ENCODE measurements at regions not wholly inside any gene's neighbourhood (a gene's known extent, or its start where the extent isn't known, plus 50 kb on each side); places are given as distances from the start of the nearest gene placed in this dataset.

DNA sequence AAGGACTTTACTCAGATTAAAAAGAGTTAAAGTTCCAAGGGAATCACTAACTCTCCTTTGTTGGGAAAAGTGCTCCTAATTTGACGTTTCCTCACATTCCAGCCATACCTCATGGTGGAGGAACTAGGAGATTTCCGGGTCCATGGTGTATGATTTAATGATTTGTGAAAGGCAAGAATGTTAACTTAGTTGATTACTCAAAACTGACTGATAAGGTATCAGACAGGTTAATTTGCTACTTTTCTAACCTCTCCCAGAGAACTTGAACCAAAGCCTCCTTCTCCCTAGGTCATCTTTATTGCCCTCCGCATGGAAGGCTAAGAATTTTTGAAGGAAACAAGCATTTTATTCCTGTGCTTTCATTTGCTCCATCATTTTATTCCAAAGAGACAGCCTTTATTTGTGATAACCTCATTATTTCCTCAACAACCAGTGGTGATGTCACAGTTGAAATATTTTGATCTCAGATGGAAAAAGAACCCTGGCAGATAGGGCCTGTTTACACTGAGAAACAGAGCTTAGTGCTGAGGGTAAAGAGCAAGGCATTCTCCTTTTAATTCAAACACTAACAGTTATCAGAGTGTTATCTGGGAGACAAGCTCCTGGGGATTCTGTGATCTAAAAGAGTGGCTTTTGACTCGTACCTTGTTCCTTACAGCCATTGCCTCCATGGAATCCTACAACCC lies 57.4 kb upstream of the BMP2 start:
- Mint-ChIP-seq H3K4me1 (ENCODE audit: low read depth, unreplicated experiment) (peaks cover 40% of the 10 kb centered on the region), H3K4me3 (ENCODE audit: unreplicated experiment) (no peak overlapping the region), H3K36me3 (ENCODE audit: low read depth, unreplicated experiment) (no peaks in the 10 kb centered on the region), H3K9me3 (ENCODE audit: unreplicated experiment) (no peaks in the 10 kb centered on the region), H3K27ac (ENCODE audit: unreplicated experiment) (peak overlapping the region; percentile 73), H3K27me3 (ENCODE audit: low read depth, unreplicated experiment) (no peaks in the 10 kb centered on the region)
- H3K4me2 ChIP-seq (ENCODE audit: low read length), result peak overlapping the region; percentile 2
- DNase-seq (ENCODE audit: low read depth) (no peak), FAIRE-seq (no peak)
- no peak overlapping the region for H3K9ac ChIP-seq (ENCODE audit: low read length)
- TF ChIP-seq EZH2 (IDR thresholded peaks at IDR 0.05; ENCODE audit: insufficient read depth, low read length), result no peak
- TF ChIP-seq, protein P1, sequence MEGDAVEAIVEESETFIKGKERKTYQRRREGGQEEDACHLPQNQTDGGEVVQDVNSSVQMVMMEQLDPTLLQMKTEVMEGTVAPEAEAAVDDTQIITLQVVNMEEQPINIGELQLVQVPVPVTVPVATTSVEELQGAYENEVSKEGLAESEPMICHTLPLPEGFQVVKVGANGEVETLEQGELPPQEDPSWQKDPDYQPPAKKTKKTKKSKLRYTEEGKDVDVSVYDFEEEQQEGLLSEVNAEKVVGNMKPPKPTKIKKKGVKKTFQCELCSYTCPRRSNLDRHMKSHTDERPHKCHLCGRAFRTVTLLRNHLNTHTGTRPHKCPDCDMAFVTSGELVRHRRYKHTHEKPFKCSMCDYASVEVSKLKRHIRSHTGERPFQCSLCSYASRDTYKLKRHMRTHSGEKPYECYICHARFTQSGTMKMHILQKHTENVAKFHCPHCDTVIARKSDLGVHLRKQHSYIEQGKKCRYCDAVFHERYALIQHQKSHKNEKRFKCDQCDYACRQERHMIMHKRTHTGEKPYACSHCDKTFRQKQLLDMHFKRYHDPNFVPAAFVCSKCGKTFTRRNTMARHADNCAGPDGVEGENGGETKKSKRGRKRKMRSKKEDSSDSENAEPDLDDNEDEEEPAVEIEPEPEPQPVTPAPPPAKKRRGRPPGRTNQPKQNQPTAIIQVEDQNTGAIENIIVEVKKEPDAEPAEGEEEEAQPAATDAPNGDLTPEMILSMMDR (IDR thresholded peaks at IDR 0.05; ENCODE audit: insufficient read depth, low read depth, low read length), result no peak
- peak overlapping the region; percentile 12 for H3K27ac ChIP-seq (ENCODE audit: low read depth, low read length)
- H3K27me3 ChIP-seq (ENCODE audit: insufficient read depth, low read length), result no peaks in the 10 kb centered on the region
- H3K9me3 ChIP-seq (ENCODE audit: insufficient read depth, low read depth, low read length), result no peaks in the 10 kb centered on the region
- H3K79me2 ChIP-seq (ENCODE audit: insufficient read depth, low read length), result no peaks in the 10 kb centered on the region
- no peaks in the 10 kb centered on the region for H3K36me3 ChIP-seq (ENCODE audit: insufficient read depth, low read length)
- H2AFZ ChIP-seq (ENCODE audit: low read depth, low read length), result no peak overlapping the region
- peaks cover 36% of the 10 kb centered on the region for H3K4me1 ChIP-seq (ENCODE audit: insufficient read depth, low read length)
- H4K20me1 ChIP-seq (ENCODE audit: insufficient read depth, low read length), result no peaks in the 10 kb centered on the region
- no peak overlapping the region for H3K4me3 ChIP-seq (ENCODE audit: insufficient read depth, low read depth, low read length)

DNA sequence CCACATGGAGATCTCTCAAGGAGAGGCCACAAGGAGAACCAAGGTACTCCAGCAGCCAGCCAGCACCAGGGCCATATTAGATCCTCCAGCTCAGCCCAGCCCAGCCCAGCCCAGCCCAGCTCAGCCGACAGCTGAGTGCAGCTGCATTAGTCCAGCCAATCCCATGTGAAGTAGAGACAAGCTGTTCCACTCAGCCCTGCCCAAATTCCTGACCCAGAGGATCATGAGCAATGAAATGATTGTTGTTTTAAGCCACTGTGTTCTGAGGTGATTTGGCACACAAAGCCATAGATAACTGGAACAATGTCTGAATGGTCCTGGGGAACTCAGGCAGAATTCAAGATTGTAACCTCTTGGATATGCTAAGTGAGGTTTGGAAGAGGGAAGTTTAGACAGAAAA lies 59.5 kb upstream of the BMP2 start:
- Histone ChIP-seq H3K4me2 (ENCODE audit: low read length) (peak overlapping the region; percentile 56), H3K9me3 (ENCODE audit: insufficient read depth, low read depth, low read length) (no peaks in the 10 kb centered on the region), H3K27ac (ENCODE audit: low read depth, low read length) (peak overlapping the region; percentile 45), H3K27me3 (ENCODE audit: insufficient read depth, low read length) (no peaks in the 10 kb centered on the region), H3K4me3 (ENCODE audit: insufficient read depth, low read depth, low read length) (no peak overlapping the region), H3K9ac (ENCODE audit: low read length) (peak overlapping the region; percentile 5), H4K20me1 (ENCODE audit: insufficient read depth, low read length) (no peaks in the 10 kb centered on the region), H3K79me2 (ENCODE audit: insufficient read depth, low read length) (no peaks in the 10 kb centered on the region), H2AFZ (ENCODE audit: low read depth, low read length) (no peak overlapping the region), H3K36me3 (ENCODE audit: insufficient read depth, low read length) (no peaks in the 10 kb centered on the region), H3K4me1 (ENCODE audit: insufficient read depth, low read length) (peaks cover 52% of the 10 kb centered on the region)
- Mint-ChIP-seq H3K27me3 (ENCODE audit: low read depth, unreplicated experiment) (no peaks in the 10 kb centered on the region), H3K27ac (ENCODE audit: unreplicated experiment) (peak overlapping the region; percentile 70), H3K9me3 (ENCODE audit: unreplicated experiment) (no peaks in the 10 kb centered on the region), H3K4me1 (ENCODE audit: low read depth, unreplicated experiment) (peaks cover 54% of the 10 kb centered on the region), H3K4me3 (ENCODE audit: unreplicated experiment) (no peak overlapping the region), H3K36me3 (ENCODE audit: low read depth, unreplicated experiment) (no peaks in the 10 kb centered on the region)
- FAIRE-seq (no peak), DNase-seq (ENCODE audit: low read depth) (peak; percentile 87)
- TF ChIP-seq, protein P1 (IDR thresholded peaks at IDR 0.05; ENCODE audit: insufficient read depth, low read depth, low read length), result no peak
- no peak for TF ChIP-seq EZH2 (IDR thresholded peaks at IDR 0.05; ENCODE audit: insufficient read depth, low read length)

DNA sequence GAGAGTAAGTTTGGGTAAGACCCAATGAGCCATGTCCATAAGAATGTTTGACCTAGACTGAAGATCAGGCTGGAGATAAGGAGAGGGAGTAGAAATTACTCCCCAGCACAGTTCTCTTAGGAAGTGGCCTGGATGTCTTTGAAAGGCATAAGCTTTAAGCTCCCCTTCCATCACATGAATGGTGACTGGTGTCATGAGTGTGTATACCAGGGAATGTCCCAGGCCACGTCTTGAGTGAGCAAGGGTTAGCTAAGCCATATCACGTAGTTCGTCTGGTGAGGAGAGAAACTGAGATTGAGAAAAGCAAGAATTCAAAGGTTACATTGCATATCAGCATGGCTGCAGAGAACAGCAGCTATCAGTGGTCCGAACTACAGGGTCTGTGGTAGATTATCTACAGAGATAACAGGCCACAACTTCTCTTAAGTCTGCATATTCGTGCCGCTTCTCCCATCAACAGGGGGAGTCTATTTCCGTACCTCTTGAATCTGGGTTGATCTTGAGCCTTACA lies 60.1 kb upstream of the BMP2 start:
- FAIRE-seq, result no peak
- TF ChIP-seq, protein P1 (IDR thresholded peaks at IDR 0.05; ENCODE audit: insufficient read depth, low read depth, low read length), result no peak
- no peak for TF ChIP-seq EZH2 (IDR thresholded peaks at IDR 0.05; ENCODE audit: insufficient read depth, low read length)
- no peaks in the 10 kb centered on the region for H3K36me3 ChIP-seq (ENCODE audit: insufficient read depth, low read length)
- peak overlapping the region; percentile 56 for H3K4me2 ChIP-seq (ENCODE audit: low read length)
- Mint-ChIP-seq H3K9me3 (ENCODE audit: unreplicated experiment) (no peaks in the 10 kb centered on the region), H3K36me3 (ENCODE audit: low read depth, unreplicated experiment) (no peaks in the 10 kb centered on the region), H3K4me3 (ENCODE audit: unreplicated experiment) (no peak overlapping the region), H3K4me1 (ENCODE audit: low read depth, unreplicated experiment) (peaks cover 54% of the 10 kb centered on the region), H3K27me3 (ENCODE audit: low read depth, unreplicated experiment) (no peaks in the 10 kb centered on the region), H3K27ac (ENCODE audit: unreplicated experiment) (no peak overlapping the region)
- H3K4me3 ChIP-seq (ENCODE audit: insufficient read depth, low read depth, low read length), result no peak overlapping the region
- H3K27ac ChIP-seq (ENCODE audit: low read depth, low read length), result peak overlapping the region; percentile 45
- H4K20me1 ChIP-seq (ENCODE audit: insufficient read depth, low read length), result no peaks in the 10 kb centered on the region
- H2AFZ ChIP-seq (ENCODE audit: low read depth, low read length), result no peak overlapping the region
- H3K9me3 ChIP-seq (ENCODE audit: insufficient read depth, low read depth, low read length), result no peaks in the 10 kb centered on the region
- H3K9ac ChIP-seq (ENCODE audit: low read length), result peak overlapping the region; percentile 5
- DNase-seq (ENCODE audit: low read depth), result peak; percentile 32
- no peaks in the 10 kb centered on the region for H3K79me2 ChIP-seq (ENCODE audit: insufficient read depth, low read length)
- no peaks in the 10 kb centered on the region for H3K27me3 ChIP-seq (ENCODE audit: insufficient read depth, low read length)
- peaks cover 52% of the 10 kb centered on the region for H3K4me1 ChIP-seq (ENCODE audit: insufficient read depth, low read length)

Measured in astrocyte (in vitro differentiated cells and primary cell).